ENCODE measurements at regions not wholly inside any gene's neighbourhood (a gene's known extent, or its start where the extent isn't known, plus 50 kb on each side); places are given as distances from the start of the nearest gene placed in this dataset.

GRCh38 chr3:176293276-176293675 is 904.0 kb downstream of the TBL1XR1 start:
- H3K27ac Mint-ChIP-seq, result peak overlapping the region in 1 of 9 donors; percentile 21
- intact Hi-C loops (cut with micrococcal nuclease), result no loop called here
- ChIA-PET POLR2A (no interaction called here), CTCF (no interaction called here)
- no peak overlapping the region for H3K27ac ChIP-seq (ENCODE audit: low read depth, low read length)
- ATAC-seq (no peak), DNase-seq (no peak)
- H3K4me3 ChIP-seq (ENCODE audit: low read length), result no peak overlapping the region
- no peaks in the 10 kb centered on the region for H3K4me1 ChIP-seq (ENCODE audit: control insufficient read depth in 2 of 2, insufficient read depth in 2 of 2, low read length in 2 of 2)
- H3K27me3 ChIP-seq (ENCODE audit: control insufficient read depth in 2 of 2, insufficient read depth in 2 of 2, low read length in 2 of 2), result no peaks in the 10 kb centered on the region
- H3K4me1 Mint-ChIP-seq, result no peaks in the 10 kb centered on the region
- H3K36me3 Mint-ChIP-seq, result no peaks in the 10 kb centered on the region
- no peak overlapping the region for H3K4me3 Mint-ChIP-seq
- no peaks in the 10 kb centered on the region for H3K9me3 ChIP-seq (ENCODE audit: control insufficient read depth in 2 of 3, low read length in 3 of 3)
- no peaks in the 10 kb centered on the region for H3K27me3 Mint-ChIP-seq
- H3K9me3 Mint-ChIP-seq, result peaks cover 0 to 30% (median 5%) of the 10 kb centered on the region in 11 donors
- no peaks in the 10 kb centered on the region for H3K36me3 ChIP-seq (ENCODE audit: control insufficient read depth in 2 of 3, insufficient read depth in 3 of 3, low read length in 3 of 3)

GRCh38 chr3:176286476-176287085 is 910.7 kb downstream of the TBL1XR1 start:
- peaks cover 0 to 5% (median 0%) of the 10 kb centered on the region in 11 donors for H3K9me3 Mint-ChIP-seq
- H3K4me1 ChIP-seq (ENCODE audit: control insufficient read depth in 2 of 2, insufficient read depth in 2 of 2, low read length in 2 of 2), result no peaks in the 10 kb centered on the region
- H3K27me3 ChIP-seq (ENCODE audit: control insufficient read depth in 2 of 2, insufficient read depth in 2 of 2, low read length in 2 of 2), result no peaks in the 10 kb centered on the region
- no peaks in the 10 kb centered on the region for H3K9me3 ChIP-seq (ENCODE audit: control insufficient read depth in 2 of 3, low read length in 3 of 3)
- no peaks in the 10 kb centered on the region for H3K27me3 Mint-ChIP-seq
- H3K4me3 ChIP-seq (ENCODE audit: low read length), result no peak overlapping the region
- H3K27ac ChIP-seq (ENCODE audit: low read depth, low read length), result no peak overlapping the region
- H3K36me3 Mint-ChIP-seq, result no peaks in the 10 kb centered on the region
- no peaks in the 10 kb centered on the region for H3K4me1 Mint-ChIP-seq
- H3K36me3 ChIP-seq (ENCODE audit: control insufficient read depth in 2 of 3, insufficient read depth in 3 of 3, low read length in 3 of 3), result no peaks in the 10 kb centered on the region
- no peak for DNase-seq
- intact Hi-C loops (cut with micrococcal nuclease), result no loop called here
- ChIA-PET CTCF (no interaction called here), POLR2A (no interaction called here)
- H3K27ac Mint-ChIP-seq, result no peak overlapping the region
- no peak overlapping the region for H3K4me3 Mint-ChIP-seq
- ATAC-seq, result no peak

- H3K36me3 Mint-ChIP-seq, result no peaks in the 10 kb centered on the region
Observed at GRCh38 chr3:176275538-176275937, 921.7 kb downstream of the TBL1XR1 start.

GRCh38 chr3:176275113-176275512 is 922.2 kb downstream of the TBL1XR1 start:
- H3K27ac Mint-ChIP-seq, result no peak overlapping the region
- intact Hi-C loops (cut with micrococcal nuclease), result no loop called here
- Histone ChIP-seq H3K27ac (ENCODE audit: low read depth, low read length) (no peak overlapping the region), H3K4me3 (ENCODE audit: low read length) (no peak overlapping the region), H3K4me1 (ENCODE audit: control insufficient read depth in 2 of 2, insufficient read depth in 2 of 2, low read length in 2 of 2) (no peaks in the 10 kb centered on the region), H3K9me3 (ENCODE audit: control insufficient read depth in 2 of 3, low read length in 3 of 3) (no peaks in the 10 kb centered on the region), H3K36me3 (ENCODE audit: control insufficient read depth in 2 of 3, insufficient read depth in 3 of 3, low read length in 3 of 3) (no peaks in the 10 kb centered on the region), H3K27me3 (ENCODE audit: control insufficient read depth in 2 of 2, insufficient read depth in 2 of 2, low read length in 2 of 2) (no peaks in the 10 kb centered on the region)
- ChIA-PET CTCF (no interaction called here), POLR2A (no interaction called here)
- no peaks in the 10 kb centered on the region for H3K27me3 Mint-ChIP-seq
- ATAC-seq (no peak), DNase-seq (no peak)
- H3K4me1 Mint-ChIP-seq, result no peaks in the 10 kb centered on the region
- H3K4me3 Mint-ChIP-seq, result no peak overlapping the region
- H3K9me3 Mint-ChIP-seq, result peaks cover 0 to 12% (median 4%) of the 10 kb centered on the region in 11 donors
- no peaks in the 10 kb centered on the region for H3K36me3 Mint-ChIP-seq

More at GRCh38 chr3:176275538-176275937, 921.7 kb downstream of the TBL1XR1 start:
- Mint-ChIP-seq H3K27me3 (no peaks in the 10 kb centered on the region), H3K27ac (no peak overlapping the region), H3K9me3 (peaks cover 0 to 12% (median 2%) of the 10 kb centered on the region in 11 donors), H3K4me1 (no peaks in the 10 kb centered on the region), H3K4me3 (no peak overlapping the region)
- Histone ChIP-seq H3K36me3 (ENCODE audit: control insufficient read depth in 2 of 3, insufficient read depth in 3 of 3, low read length in 3 of 3) (no peaks in the 10 kb centered on the region), H3K4me3 (ENCODE audit: low read length) (no peak overlapping the region), H3K27me3 (ENCODE audit: control insufficient read depth in 2 of 2, insufficient read depth in 2 of 2, low read length in 2 of 2) (no peaks in the 10 kb centered on the region), H3K9me3 (ENCODE audit: control insufficient read depth in 2 of 3, low read length in 3 of 3) (no peaks in the 10 kb centered on the region), H3K27ac (ENCODE audit: low read depth, low read length) (no peak overlapping the region), H3K4me1 (ENCODE audit: control insufficient read depth in 2 of 2, insufficient read depth in 2 of 2, low read length in 2 of 2) (no peaks in the 10 kb centered on the region)
- ChIA-PET CTCF (no interaction called here), POLR2A (no interaction called here)
- ATAC-seq (no peak), DNase-seq (no peak)
- intact Hi-C loops (cut with micrococcal nuclease), result no loop called here

- POLR2A ChIA-PET, result no interaction called here
- intact Hi-C loops (cut with micrococcal nuclease), result no loop called here
- no peak for DNase-seq
- ATAC-seq, result no peak
- CTCF ChIA-PET, result no interaction called here
- Histone ChIP-seq H3K4me1 (ENCODE audit: control insufficient read depth in 2 of 2, insufficient read depth in 2 of 2, low read length in 2 of 2) (no peaks in the 10 kb centered on the region), H3K27me3 (ENCODE audit: control insufficient read depth in 2 of 2, insufficient read depth in 2 of 2, low read length in 2 of 2) (no peaks in the 10 kb centered on the region), H3K4me3 (ENCODE audit: low read length) (no peak overlapping the region), H3K27ac (ENCODE audit: low read depth, low read length) (no peak overlapping the region), H3K36me3 (ENCODE audit: control insufficient read depth in 2 of 3, insufficient read depth in 3 of 3, low read length in 3 of 3) (no peaks in the 10 kb centered on the region), H3K9me3 (ENCODE audit: control insufficient read depth in 2 of 3, low read length in 3 of 3) (no peaks in the 10 kb centered on the region)
- no peak overlapping the region for H3K4me3 Mint-ChIP-seq
- no peak overlapping the region for H3K27ac Mint-ChIP-seq
- no peaks in the 10 kb centered on the region for H3K36me3 Mint-ChIP-seq
- H3K4me1 Mint-ChIP-seq, result no peaks in the 10 kb centered on the region
- H3K9me3 Mint-ChIP-seq, result peaks cover 0 to 13% (median 4%) of the 10 kb centered on the region in 11 donors
- no peaks in the 10 kb centered on the region for H3K27me3 Mint-ChIP-seq
Observed at GRCh38 chr3:176274161-176274560, 923.1 kb downstream of the TBL1XR1 start.

GRCh38 chr3:176262071-176262470 is 935.2 kb downstream of the TBL1XR1 start:
- H3K27ac Mint-ChIP-seq, result no peak overlapping the region
- Histone ChIP-seq H3K4me1 (ENCODE audit: control insufficient read depth in 2 of 2, insufficient read depth in 2 of 2, low read length in 2 of 2) (no peaks in the 10 kb centered on the region), H3K4me3 (ENCODE audit: low read length) (no peak overlapping the region), H3K36me3 (ENCODE audit: control insufficient read depth in 2 of 3, insufficient read depth in 3 of 3, low read length in 3 of 3) (no peaks in the 10 kb centered on the region), H3K9me3 (ENCODE audit: control insufficient read depth in 2 of 3, low read length in 3 of 3) (peaks cover 0 to 9% (median 0%) of the 10 kb centered on the region in 3 experiments), H3K27me3 (ENCODE audit: control insufficient read depth in 2 of 2, insufficient read depth in 2 of 2, low read length in 2 of 2) (no peaks in the 10 kb centered on the region), H3K27ac (ENCODE audit: low read depth, low read length) (no peak overlapping the region)
- peaks cover 5 to 55% (median 18%) of the 10 kb centered on the region in 11 donors for H3K9me3 Mint-ChIP-seq
- DNase-seq (no peak), ATAC-seq (no peak)
- POLR2A ChIA-PET, result no interaction called here
- intact Hi-C loops (cut with micrococcal nuclease), result no loop called here
- H3K27me3 Mint-ChIP-seq, result no peaks in the 10 kb centered on the region
- CTCF ChIA-PET, result no interaction called here
- peaks cover 0 to 5% (median 0%) of the 10 kb centered on the region in 5 donors for H3K36me3 Mint-ChIP-seq
- H3K4me3 Mint-ChIP-seq, result no peak overlapping the region
- H3K4me1 Mint-ChIP-seq, result no peaks in the 10 kb centered on the region

- CTCF ChIA-PET, result no interaction called here
- no peak overlapping the region for H3K27ac Mint-ChIP-seq
Observed at GRCh38 chr3:176247191-176247590, 950.1 kb downstream of the TBL1XR1 start.

More at GRCh38 chr3:176247191-176247590, 950.1 kb downstream of the TBL1XR1 start:
- Histone ChIP-seq H3K36me3 (ENCODE audit: control insufficient read depth in 2 of 3, insufficient read depth in 3 of 3, low read length in 3 of 3) (no peaks in the 10 kb centered on the region), H3K27me3 (ENCODE audit: control insufficient read depth in 2 of 2, insufficient read depth in 2 of 2, low read length in 2 of 2) (no peaks in the 10 kb centered on the region), H3K4me1 (ENCODE audit: control insufficient read depth in 2 of 2, insufficient read depth in 2 of 2, low read length in 2 of 2) (no peaks in the 10 kb centered on the region), H3K9me3 (ENCODE audit: control insufficient read depth in 2 of 3, low read length in 3 of 3) (no peaks in the 10 kb centered on the region), H3K27ac (ENCODE audit: low read depth, low read length) (no peak overlapping the region), H3K4me3 (ENCODE audit: low read length) (no peak overlapping the region)
- no peaks in the 10 kb centered on the region for H3K4me1 Mint-ChIP-seq
- no peaks in the 10 kb centered on the region for H3K36me3 Mint-ChIP-seq
- peaks cover 0 to 7% (median 3%) of the 10 kb centered on the region in 11 donors for H3K9me3 Mint-ChIP-seq
- H3K4me3 Mint-ChIP-seq, result no peak overlapping the region
- DNase-seq, result no peak
- H3K27me3 Mint-ChIP-seq, result no peaks in the 10 kb centered on the region
- POLR2A ChIA-PET, result no interaction called here
- ATAC-seq, result no peak
- intact Hi-C loops (cut with micrococcal nuclease), result no loop called here
